NCI-H187 treated with DMSO at 0.1 percent for 48 hours (cell line): ENCODE measurements at regions not wholly inside any gene's neighbourhood (a gene's known extent, or its start where the extent isn't known, plus 50 kb on each side); places are given as distances from the start of the nearest gene placed in this dataset.

Experiments
- DNase-seq: peaks from one replicate; lab custom pipeline; 2025; lab: John Stamatoyannopoulos, UW

DNA sequence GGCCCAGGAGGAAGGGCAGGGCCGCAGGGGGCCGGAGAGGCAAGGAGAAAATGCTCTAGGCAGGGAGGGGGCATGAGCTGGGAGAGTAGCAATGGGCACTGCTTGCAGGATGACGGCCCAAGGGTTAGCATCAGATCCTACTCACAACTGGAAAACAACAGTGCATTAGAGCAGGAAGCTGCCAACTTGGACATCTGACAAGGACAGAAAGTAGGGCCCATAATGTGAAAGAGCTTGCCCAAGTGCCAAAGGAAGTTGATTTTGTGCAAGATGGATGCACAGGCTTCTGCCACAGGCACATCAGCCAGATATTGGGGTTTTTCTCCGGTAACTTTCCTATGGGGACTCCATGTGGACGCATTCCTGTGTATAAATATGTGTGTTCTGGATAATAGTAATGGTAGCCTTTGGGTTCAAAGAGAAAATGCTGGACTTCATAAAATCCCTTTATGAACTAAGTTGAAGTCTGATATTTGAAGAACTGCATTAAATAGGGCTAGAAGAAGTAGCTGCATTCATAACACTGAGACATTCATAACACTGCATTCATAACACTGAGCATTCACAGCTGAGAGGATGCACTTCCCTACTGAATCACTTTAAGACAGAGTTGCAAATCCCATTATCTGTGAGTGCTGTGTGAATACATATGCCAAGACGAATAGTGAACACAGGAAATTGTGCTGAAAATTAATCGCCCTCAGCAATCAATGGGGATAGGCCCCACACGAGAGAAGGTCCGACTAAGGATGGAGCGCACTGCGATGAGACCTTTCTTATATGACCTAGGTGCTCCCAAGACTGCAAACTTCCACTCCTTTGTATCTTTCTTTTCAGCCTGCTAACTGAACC is 235.6 kb upstream of the PRDM1 start:
- DNase-seq, result no peak

- DNase-seq, result no peak
Observed at GRCh38 chr6:105849746-105850145, 236.4 kb upstream of the PRDM1 start.

- DNase-seq, result no peak
Observed at GRCh38 chr6:105847433-105847832, 238.7 kb upstream of the PRDM1 start.

- no peak for DNase-seq
Observed at GRCh38 chr6:105844275-105844883, 241.8 kb upstream of the PRDM1 start.

DNA sequence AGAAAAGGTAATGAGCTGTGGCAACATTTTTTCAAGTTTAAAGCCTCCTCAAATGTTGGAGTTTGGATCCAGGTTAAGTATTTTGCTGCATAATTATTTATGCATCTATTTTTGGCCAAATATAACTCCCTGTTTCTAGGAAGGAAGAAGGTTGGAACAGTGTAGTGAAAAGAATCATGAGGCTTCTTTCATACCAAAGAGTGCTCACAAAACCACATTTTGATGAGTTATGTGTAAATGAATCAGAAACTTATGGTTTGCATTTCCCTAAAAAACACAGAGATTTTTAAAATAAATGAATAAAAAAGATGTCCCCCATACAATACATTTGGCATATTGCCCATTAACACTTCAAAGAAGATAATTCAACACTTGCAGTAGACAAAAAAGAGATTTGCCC is 246.9 kb upstream of the PRDM1 start:
- no peak for DNase-seq

- DNase-seq, result no peak
Observed at GRCh38 chr6:105838171-105838570, 248.0 kb upstream of the PRDM1 start.

DNA sequence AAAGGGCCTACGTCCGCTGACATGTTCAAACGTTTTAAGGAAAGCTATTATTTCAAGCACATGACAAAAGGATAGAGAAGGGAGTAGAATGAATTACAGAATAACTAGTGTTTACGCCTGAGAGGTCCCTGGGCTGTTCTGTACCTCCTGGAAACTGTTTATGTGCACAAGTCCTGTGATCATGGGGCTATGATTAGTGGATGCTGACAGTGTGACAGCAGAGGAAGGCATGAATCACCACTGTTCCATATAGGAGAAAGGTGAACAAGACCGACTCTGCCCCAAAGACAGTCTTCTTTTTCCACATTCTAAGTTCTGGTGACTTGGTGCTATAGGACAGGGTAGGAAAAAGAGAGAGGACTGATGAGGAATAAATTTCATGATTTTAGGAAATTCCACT is 249.2 kb upstream of the PRDM1 start:
- no peak for DNase-seq

- DNase-seq, result no peak
Observed at GRCh38 chr6:105836379-105836778, 249.8 kb upstream of the PRDM1 start.

- no peak for DNase-seq
Observed at GRCh38 chr6:105835373-105835772, 250.8 kb upstream of the PRDM1 start.

DNA sequence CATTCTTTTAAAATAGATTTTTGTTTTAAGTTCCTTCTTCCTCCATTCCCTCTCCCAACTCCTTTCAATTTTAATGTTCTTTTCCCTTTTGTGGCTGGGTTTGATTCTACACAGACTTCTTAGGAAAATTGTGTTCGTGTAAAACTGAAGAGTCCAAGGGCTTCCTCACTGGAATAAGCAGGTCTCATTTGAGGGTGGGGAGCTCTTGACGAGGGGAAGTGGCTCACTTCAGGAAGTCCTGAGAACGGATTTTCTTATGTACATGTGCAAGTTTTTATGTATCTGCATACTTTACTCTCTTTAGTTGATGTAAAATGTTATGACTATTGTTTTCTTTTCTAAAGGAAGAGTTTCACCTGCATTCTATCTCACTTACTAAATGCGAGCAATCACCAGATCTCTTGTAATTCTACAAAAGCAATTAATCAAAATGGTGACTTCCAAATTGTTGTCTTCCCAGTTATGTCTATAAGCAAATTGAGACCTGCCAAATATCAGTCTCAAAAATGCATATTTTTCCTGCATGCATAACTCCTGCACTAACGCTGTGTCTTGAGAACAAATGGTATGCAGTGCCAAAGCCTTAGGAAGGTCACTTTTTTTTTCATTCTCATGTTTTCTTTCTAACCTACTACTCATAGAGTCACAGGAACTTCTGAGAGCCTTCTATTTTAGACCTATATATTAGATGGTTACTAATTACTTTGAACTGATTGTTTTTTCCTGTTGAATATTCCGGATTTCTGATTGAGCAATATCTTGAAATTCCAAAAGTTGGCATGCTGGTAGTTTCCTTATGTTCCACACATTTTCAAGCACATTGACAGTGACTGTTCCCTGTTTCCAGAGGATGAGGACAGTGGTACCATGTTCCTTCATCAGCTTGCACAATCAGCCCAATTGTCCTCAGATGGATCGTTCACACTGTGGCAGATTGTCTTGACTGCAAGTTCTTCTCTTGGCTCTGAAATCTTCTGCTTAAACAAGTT is 251.9 kb upstream of the PRDM1 start:
- DNase-seq, result no peak

- no peak for DNase-seq
Observed at GRCh38 chr6:105832313-105832761, 253.8 kb upstream of the PRDM1 start.

- no peak for DNase-seq
Observed at GRCh38 chr6:105831311-105832097, 254.6 kb upstream of the PRDM1 start.

DNA sequence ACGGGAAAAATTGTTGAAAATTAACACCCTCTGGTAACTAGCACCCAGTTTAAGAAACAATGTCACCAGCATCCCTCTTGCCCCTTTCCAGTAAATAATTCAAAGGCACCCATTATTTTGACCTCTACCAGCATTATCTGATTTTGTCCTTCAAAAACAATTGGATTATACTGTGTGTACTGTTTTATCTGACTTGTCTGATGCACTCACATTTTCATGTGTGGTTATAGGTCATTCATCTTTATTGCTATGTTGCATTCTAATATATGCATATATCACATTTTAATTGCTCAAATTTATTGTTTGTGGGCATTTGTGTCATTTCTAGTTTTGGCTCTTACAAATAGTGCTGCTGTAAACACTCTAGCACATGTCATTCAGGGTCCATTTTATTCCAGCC is 260.9 kb upstream of the PRDM1 start:
- no peak for DNase-seq

- no peak for DNase-seq
Observed at GRCh38 chr6:105824732-105825131, 261.4 kb upstream of the PRDM1 start.

DNA sequence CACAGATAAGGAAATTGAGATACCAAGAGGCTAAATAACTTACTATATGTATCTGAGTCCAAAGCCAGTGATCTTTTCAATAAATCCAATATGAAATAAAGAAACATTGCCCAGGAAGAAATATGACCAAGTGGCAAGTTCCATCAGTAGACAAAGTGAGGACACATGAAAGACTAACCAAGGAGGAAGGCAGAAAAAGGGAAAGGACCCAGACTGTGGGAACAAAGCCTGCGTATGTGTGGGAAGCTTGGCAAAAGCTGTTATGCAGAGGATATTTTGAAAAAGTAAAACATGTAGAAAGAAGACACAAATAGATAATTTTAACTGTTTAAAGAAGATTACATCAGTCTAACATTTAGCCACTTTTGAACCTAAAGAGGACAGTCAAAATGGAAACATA is 264.4 kb upstream of the PRDM1 start:
- no peak for DNase-seq

DNA sequence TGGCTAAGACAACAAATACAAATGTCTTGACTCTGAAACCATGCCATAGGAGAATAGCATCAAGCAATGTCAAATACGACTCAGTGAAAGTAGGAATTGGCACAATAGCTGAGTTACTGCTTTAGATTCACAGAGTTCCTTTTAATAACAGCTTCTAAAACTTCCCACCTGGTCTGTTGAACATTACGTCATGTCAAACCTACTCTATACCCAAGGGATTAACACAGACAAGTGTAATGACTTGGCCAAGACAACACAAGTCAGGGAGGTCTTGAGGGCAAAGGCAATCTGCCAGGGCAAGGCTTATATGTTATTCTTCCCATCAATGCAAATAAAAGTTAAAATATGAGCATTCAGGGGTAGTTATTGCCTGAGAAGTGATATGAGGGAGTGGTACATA is 265.1 kb upstream of the PRDM1 start:
- DNase-seq, result no peak

DNA sequence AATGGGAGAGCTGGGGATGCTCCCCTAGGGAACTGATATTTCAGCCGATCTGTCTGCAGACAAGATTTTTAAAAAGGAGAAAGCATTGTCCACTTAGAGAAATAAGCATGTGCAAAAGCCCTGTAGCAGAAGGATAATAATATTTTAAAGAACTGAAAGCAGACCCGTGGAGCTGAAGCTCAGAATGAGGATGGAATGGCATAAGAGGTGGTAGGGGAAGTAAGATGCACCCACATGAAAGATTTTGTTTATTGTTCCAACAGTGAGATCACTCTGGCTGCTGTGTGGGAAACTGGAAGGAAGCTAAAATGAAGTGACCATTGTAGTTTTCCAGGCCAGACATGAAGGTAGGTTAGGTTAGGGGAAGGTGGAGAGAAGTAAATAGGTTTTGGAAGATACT is 266.4 kb upstream of the PRDM1 start:
- no peak for DNase-seq

GRCh38 chr6:105818505-105818904 is 267.6 kb upstream of the PRDM1 start:
- DNase-seq, result no peak

GRCh38 chr6:105817961-105818360 is 268.2 kb upstream of the PRDM1 start:
- no peak for DNase-seq

GRCh38 chr6:105817370-105817769 is 268.8 kb upstream of the PRDM1 start:
- DNase-seq, result no peak

GRCh38 chr6:105816847-105817246 is 269.3 kb upstream of the PRDM1 start:
- no peak for DNase-seq
